H1 (cell line): ENCODE measurements at regions not wholly inside any gene's neighbourhood (a gene's known extent, or its start where the extent isn't known, plus 50 kb on each side); places are given as distances from the start of the nearest gene placed in this dataset.

Experiments
- CTCF ChIA-PET: fragments of 300-600 bp; sonication (Branson Sonifier 250); formaldehyde crosslinking; loops from one replicate; lab custom pipeline; 2021; ENCODE audit not compliant: partially characterized antibody; lab: Charles Lee
- POLR2A ChIA-PET: fragments of 300-600 bp; sonication (Branson Sonifier 250); formaldehyde crosslinking; loops from one replicate; lab custom pipeline; 2021; ENCODE audit warnings: inconsistent platforms; ENCODE audit not compliant: partially characterized antibody; lab: Charles Lee
- DNase-seq, 2 experiments: peaks; one replicate each; pipeline versions ENCODE4 v3.0.0 to v3.0.0-alpha.2; 2010 to 2022; ENCODE audit warnings: low spot score in 2 of 2, low read depth in 1 of 2, mixed read lengths in 1 of 2
- FAIRE-seq: peaks from 2 replicates; lab custom pipeline; 2011; peaks lifted over from hg19 to GRCh38; lab: Jason Lieb, UNC
- H2AFZ ChIP-seq: 2 replicates; pipeline ENCODE4 v1.8.1; 2012; ENCODE audit warnings: low read length, inconsistent platforms
- H2AK5ac ChIP-seq: 2 replicates; pipeline ENCODE4 v1.6.1; 2013; ENCODE audit warnings: low read depth, low read length
- H2BK120ac ChIP-seq: replicated peaks from 2 replicates; pipeline ENCODE3; 2013; ENCODE audit warnings: low read depth, low read length, inconsistent platforms
- H2BK12ac ChIP-seq: 2 replicates; pipeline ENCODE4 v1.6.1; 2013; ENCODE audit warnings: low read depth, low read length
- H2BK15ac ChIP-seq: 2 replicates; pipeline ENCODE4 v1.6.1; 2013; ENCODE audit warnings: low read length
- H2BK20ac ChIP-seq: 2 replicates; pipeline ENCODE4 v1.6.1; 2013; ENCODE audit warnings: low read length
- H2BK5ac ChIP-seq: 2 replicates; pipeline ENCODE4 v1.6.1; 2013; ENCODE audit warnings: low read depth, low read length
- H3K14ac ChIP-seq: 2 replicates; pipeline ENCODE4 v1.6.1; 2013; ENCODE audit warnings: inconsistent platforms; ENCODE audit not compliant: insufficient read length
- H3K18ac ChIP-seq: 2 replicates; pipeline ENCODE4 v1.6.1; 2013; ENCODE audit warnings: low read length; ENCODE audit errors: extremely low read depth
- H3K23ac ChIP-seq: 2 replicates; pipeline ENCODE4 v1.6.1; 2013; ENCODE audit warnings: inconsistent platforms; ENCODE audit not compliant: insufficient read length
- H3K23me2 ChIP-seq: 2 replicates; pipeline ENCODE4 v1.6.1; 2013; ENCODE audit warnings: low read depth, low read length
- H3K27ac ChIP-seq: 2 replicates; pipeline ENCODE4 v1.6.1; 2011; ENCODE audit warnings: low read depth, low read length, inconsistent platforms
- H3K27me3 ChIP-seq, 4 experiments: replicated peaks in 1 of 4; 1 replicate in 1 of 4; 2 replicates in 3 of 4; pipeline versions ENCODE4 v1.6.1 to v1.8.1; 2011 to 2013; ENCODE audit warnings: low read length in 3 of 4, mild to moderate bottlenecking in 3 of 4, inconsistent platforms in 2 of 4, mixed read lengths in 2 of 4, moderate library complexity in 1 of 4; ENCODE audit not compliant: control insufficient read depth in 3 of 4, insufficient read depth in 3 of 4; ENCODE audit errors: extremely low read depth in 1 of 4
- H3K36me3 ChIP-seq, 4 experiments: 2 replicates each; pipeline versions ENCODE4 v1.6.1 to v1.8.1; 2011 to 2013; ENCODE audit warnings: mild to moderate bottlenecking in 4 of 4, low read length in 3 of 4, moderate library complexity in 2 of 4, control low read depth in 1 of 4, inconsistent platforms in 1 of 4; ENCODE audit not compliant: insufficient read depth in 4 of 4, control insufficient read depth in 2 of 4
- H3K4ac ChIP-seq: replicated peaks from 2 replicates; pipeline ENCODE3; 2013; ENCODE audit warnings: low read length, low read depth, mixed read lengths, inconsistent platforms; ENCODE audit not compliant: insufficient read length
- H3K4me1 ChIP-seq, 4 experiments: replicated peaks in 1 of 4; 1 replicate in 1 of 4; 2 replicates in 3 of 4; pipeline versions ENCODE4 v1.6.1 to v1.8.1; 2011 to 2013; ENCODE audit warnings: low read length in 3 of 4, inconsistent platforms in 2 of 4, mixed read lengths in 1 of 4; ENCODE audit not compliant: insufficient read depth in 4 of 4, control insufficient read depth in 3 of 4
- H3K4me2 ChIP-seq, 2 experiments: 2 replicates each; pipeline versions ENCODE4 v1.6.1 to v1.8.1; 2011 to 2013; ENCODE audit warnings: low read depth in 2 of 2, low read length in 2 of 2, control low read depth in 1 of 2, inconsistent platforms in 1 of 2, mild to moderate bottlenecking in 1 of 2; ENCODE audit not compliant: insufficient read depth in 1 of 2
- H3K4me3 ChIP-seq, 4 experiments: fragments of 200-600, 300-600 bp in 1 of 4; sonication (generic), shearing (Covaris generic), sonication (Bioruptor Twin) in 1 of 4; 2 replicates each; pipeline versions ENCODE4 v1.5.1 to v1.8.1; 2011 to 2016; ENCODE audit warnings: low read length in 4 of 4, low read depth in 3 of 4, control low read depth in 2 of 4, inconsistent platforms in 2 of 4, mild to moderate bottlenecking in 2 of 4, mixed read lengths in 1 of 4, moderate library complexity in 1 of 4; ENCODE audit not compliant: insufficient read depth in 2 of 4; ENCODE audit errors: extremely low read depth in 1 of 4
- H3K56ac ChIP-seq: replicated peaks from 2 replicates; pipeline ENCODE3; 2013; ENCODE audit warnings: low read depth, mild to moderate bottlenecking, mixed read lengths, low read length, inconsistent platforms; ENCODE audit not compliant: insufficient read length
- H3K79me1 ChIP-seq: 2 replicates; pipeline ENCODE4 v1.6.1; 2013; ENCODE audit warnings: low read depth, low read length, control low read depth
- H3K79me2 ChIP-seq, 2 experiments: 2 replicates each; pipeline versions ENCODE4 v1.6.1 to v1.8.1; 2012 to 2013; ENCODE audit warnings: low read length in 2 of 2, mild to moderate bottlenecking in 2 of 2, inconsistent platforms in 1 of 2; ENCODE audit not compliant: insufficient read depth in 2 of 2, control insufficient read depth in 1 of 2
- H3K9ac ChIP-seq, 4 experiments: replicated peaks in 1 of 4; 1 replicate in 1 of 4; 2 replicates in 3 of 4; pipeline versions ENCODE4 v1.6.1 to v1.8.1; 2011 to 2013; ENCODE audit warnings: low read depth in 3 of 4, low read length in 3 of 4, control low read depth in 2 of 4, mild to moderate bottlenecking in 2 of 4, moderate library complexity in 2 of 4, inconsistent platforms in 1 of 4; ENCODE audit errors: extremely low read depth in 1 of 4
- H3K9me3 ChIP-seq, 2 experiments: 2 replicates each; pipeline versions ENCODE4 v1.6.1 to v1.8.1; 2012 to 2013; ENCODE audit warnings: mild to moderate bottlenecking in 2 of 2, moderate library complexity in 2 of 2, control low read depth in 1 of 2, inconsistent platforms in 1 of 2, low read depth in 1 of 2, low read length in 1 of 2, mixed read lengths in 1 of 2; ENCODE audit not compliant: insufficient read depth in 2 of 2
- H4K20me1 ChIP-seq, 2 experiments: replicated peaks in 1 of 2; 2 replicates each; pipeline versions ENCODE3 to v1.8.1; 2011 to 2013; ENCODE audit warnings: inconsistent platforms in 2 of 2, low read length in 2 of 2, mild to moderate bottlenecking in 1 of 2; ENCODE audit not compliant: insufficient read depth in 2 of 2, control insufficient read depth in 1 of 2
- H4K5ac ChIP-seq: 2 replicates; pipeline ENCODE4 v1.6.1; 2013; ENCODE audit warnings: low read length, low read depth, mixed read lengths, inconsistent platforms; ENCODE audit not compliant: insufficient read length
- H4K8ac ChIP-seq: 2 replicates; pipeline ENCODE4 v1.8.0; 2013; ENCODE audit warnings: mild to moderate bottlenecking, moderate library complexity, low read length, inconsistent platforms; ENCODE audit not compliant: insufficient read depth; ENCODE audit errors: extremely low read depth
- H4K91ac ChIP-seq: replicated peaks from 2 replicates; pipeline ENCODE3; 2013; ENCODE audit warnings: low read length, mixed read lengths, inconsistent platforms; ENCODE audit not compliant: insufficient read length
- TCF12 ChIP-seq: IDR thresholded peaks from 2 replicates; pipeline ENCODE4 v1.6.1; 2011; ENCODE audit warnings: low read depth, mild to moderate bottlenecking, low read length
- WGBS, 2 experiments: shearing (Covaris generic) in 1 of 2; methylation state at CpG; one replicate each; pipeline versions ENCODE4 v1.1.6 to v1.1.7; 2013 to 2015; ENCODE audit warnings: low lambda C conversion rate in 2 of 2, mixed read lengths in 2 of 2, inconsistent platforms in 1 of 2, low coverage in 1 of 2, missing lambda C conversion rate in 1 of 2; ENCODE audit not compliant: insufficient replicate concordance in 2 of 2, insufficient coverage in 1 of 2, insufficient read length in 1 of 2; ENCODE audit errors: extremely low coverage in 1 of 2, missing lambda C conversion rate in 1 of 2; 5-methylcytosine and 5-hydroxymethylcytosine counted together

- no peak overlapping the region for H3K18ac ChIP-seq
- H3K56ac ChIP-seq: no peak overlapping the region
- H3K36me3 ChIP-seq: no peaks in the 10 kb centered on the region
- 100% methylated on average over 5 of the region's 5 CpGs; no CpG with 5 or more reads in 1 of the 2 experiments for WGBS, 2 experiments
- no peak overlapping the region for H3K9ac ChIP-seq
- TF ChIP-seq TCF12: no peak
- H4K5ac ChIP-seq: no peak overlapping the region
- H2AK5ac ChIP-seq: no peak overlapping the region
- FAIRE-seq (no peak), DNase-seq (no peak)
- no peak overlapping the region for H3K23ac ChIP-seq
- no peaks in the 10 kb centered on the region; a peak in 1 of 4 replicates for H3K9me3 ChIP-seq
- ChIA-PET CTCF (no interaction called here), POLR2A (interaction anchor here (1.9 kb wide), 1 partner anchor 10 kb away, joined by 5 read pairs; no protein-coding TSS in a partner anchor)
- H3K14ac ChIP-seq: no peak overlapping the region
- H4K91ac ChIP-seq: no peak overlapping the region
- H2BK5ac ChIP-seq: no peak overlapping the region
- H3K4me3 ChIP-seq: no peak overlapping the region
- no peaks in the 10 kb centered on the region for H4K20me1 ChIP-seq
- H2AFZ ChIP-seq: no peak overlapping the region
- H2BK12ac ChIP-seq: no peak overlapping the region
- no peak overlapping the region for H4K8ac ChIP-seq
- no peak overlapping the region for H3K27ac ChIP-seq
- H3K79me2 ChIP-seq: no peaks in the 10 kb centered on the region
- no peak overlapping the region for H2BK120ac ChIP-seq
- H3K27me3 ChIP-seq: no peaks in the 10 kb centered on the region
- H3K4me1 ChIP-seq: no peaks in the 10 kb centered on the region
- no peaks in the 10 kb centered on the region for H3K79me1 ChIP-seq
- H3K23me2 ChIP-seq: no peaks in the 10 kb centered on the region
- H3K4me2 ChIP-seq: no peak overlapping the region
- H2BK20ac ChIP-seq: no peak overlapping the region
- no peak overlapping the region for H2BK15ac ChIP-seq
- no peak overlapping the region for H3K4ac ChIP-seq
Measured at GRCh38 chr6:40197371-40197770, 263.1 kb upstream of the MOCS1 start.
